Upper lobe of left lung (tissue), 4 donors: ENCODE measurements at regions not wholly inside any gene's neighbourhood (a gene's known extent, or its start where the extent isn't known, plus 50 kb on each side); places are given as distances from the start of the nearest gene placed in this dataset.

Source experiments
- EP300 ChIP-seq, 4 donors: sonication (generic); formaldehyde crosslinking; IDR thresholded peaks; one replicate each; pipeline ENCODE4 v1.5.1; 2017; ENCODE audit warnings: antibody characterized with exemption in 4 of 4, control low read depth in 2 of 4
- POLR2A ChIP-seq, 4 donors: fragments of 450-650 bp; IDR thresholded peaks; one replicate each; pipeline ENCODE4 v1.5.1; 2016 to 2017; ENCODE audit warnings: antibody characterized with exemption in 4 of 4, mild to moderate bottlenecking in 2 of 4
- POLR2AphosphoS5 ChIP-seq, 2 donors: sonication (generic); formaldehyde crosslinking; IDR thresholded peaks; one replicate each; pipeline ENCODE4 v1.5.1; 2017; ENCODE audit warnings: antibody characterized with exemption in 2 of 2
- TF ChIP-seq, protein P1 (sequence below), 6 experiments: fragments of 450-650 bp in 4 of 6; fragments of 200-600 bp in 2 of 6; sonication (generic) in 2 of 6; IDR thresholded peaks; one replicate each; pipeline ENCODE4 v1.5.1; 2016 to 2019; ENCODE audit warnings: antibody characterized with exemption in 6 of 6

DNA sequence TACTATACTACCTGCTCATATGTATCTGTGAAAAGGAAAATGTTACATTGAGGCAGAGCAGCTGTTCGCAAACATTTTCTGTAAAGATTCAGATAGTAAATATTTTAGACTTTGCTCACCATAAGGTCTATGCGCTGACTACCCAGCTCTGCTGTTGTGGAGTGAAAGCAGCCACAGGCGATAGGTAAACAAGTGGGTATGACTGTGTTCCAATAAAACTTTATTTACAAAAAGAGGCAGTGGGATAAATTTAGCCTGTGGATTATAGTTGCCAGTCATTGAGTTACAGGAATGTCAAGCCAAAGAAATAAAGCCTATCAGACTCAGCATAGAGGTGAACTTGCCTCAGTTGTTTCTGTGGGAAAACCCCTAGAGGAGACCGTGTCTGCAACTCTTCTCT, 487.7 kb upstream of the API5 start:
- no peak for TF ChIP-seq POLR2A (IDR thresholded peaks at IDR 0.05)
- no peak for TF ChIP-seq POLR2AphosphoS5 (IDR thresholded peaks at IDR 0.05)
- no peak for TF ChIP-seq EP300 (IDR thresholded peaks at IDR 0.05)
- TF ChIP-seq, protein P1, sequence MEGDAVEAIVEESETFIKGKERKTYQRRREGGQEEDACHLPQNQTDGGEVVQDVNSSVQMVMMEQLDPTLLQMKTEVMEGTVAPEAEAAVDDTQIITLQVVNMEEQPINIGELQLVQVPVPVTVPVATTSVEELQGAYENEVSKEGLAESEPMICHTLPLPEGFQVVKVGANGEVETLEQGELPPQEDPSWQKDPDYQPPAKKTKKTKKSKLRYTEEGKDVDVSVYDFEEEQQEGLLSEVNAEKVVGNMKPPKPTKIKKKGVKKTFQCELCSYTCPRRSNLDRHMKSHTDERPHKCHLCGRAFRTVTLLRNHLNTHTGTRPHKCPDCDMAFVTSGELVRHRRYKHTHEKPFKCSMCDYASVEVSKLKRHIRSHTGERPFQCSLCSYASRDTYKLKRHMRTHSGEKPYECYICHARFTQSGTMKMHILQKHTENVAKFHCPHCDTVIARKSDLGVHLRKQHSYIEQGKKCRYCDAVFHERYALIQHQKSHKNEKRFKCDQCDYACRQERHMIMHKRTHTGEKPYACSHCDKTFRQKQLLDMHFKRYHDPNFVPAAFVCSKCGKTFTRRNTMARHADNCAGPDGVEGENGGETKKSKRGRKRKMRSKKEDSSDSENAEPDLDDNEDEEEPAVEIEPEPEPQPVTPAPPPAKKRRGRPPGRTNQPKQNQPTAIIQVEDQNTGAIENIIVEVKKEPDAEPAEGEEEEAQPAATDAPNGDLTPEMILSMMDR (IDR thresholded peaks at IDR 0.05), result no peak
